ENCODE measurements at regions not wholly inside any gene's neighbourhood (a gene's known extent, or its start where the extent isn't known, plus 50 kb on each side); places are given as distances from the start of the nearest gene placed in this dataset.
"Not testable (repeated sequence)": the region's sequence is repeated elsewhere in the genome, so short reads cannot be mapped to it uniquely, and the experiment has no call there.

GRCh38 chr21:9859865-9860264 lies 661.5 kb upstream of the TPTE start:
- not testable (repeated sequence) for TF ChIP-seq CTCF, POLR2AphosphoS5 (IDR thresholded peaks at IDR 0.05)
